HCT116 (cell line): ENCODE measurements at regions not wholly inside any gene's neighbourhood (a gene's known extent, or its start where the extent isn't known, plus 50 kb on each side); places are given as distances from the start of the nearest gene placed in this dataset.

Source experiments
- ATAC-seq: fragments of 200-7000 bp; cut with Tn5 transposase; 2 replicates; pipeline ENCODE4 v1.9.1; 2020; ENCODE audit warnings: mild to moderate bottlenecking, moderate library complexity
- BruUV-seq: library from RNA; stranded (reverse); fragments of 400-500 nt; replicated peaks from 2 replicates; lab custom pipeline; 2021; lab: Mats Ljungman, UMichigan
- CTCF ChIA-PET: fragments of 300-600 bp; sonication (Branson Sonifier 250); formaldehyde crosslinking; loops from one replicate; lab custom pipeline; 2021; ENCODE audit warnings: antibody characterized with exemption; lab: Charles Lee
- POLR2A ChIA-PET: fragments of 300-600, 350-600 bp; sonication (Branson Sonifier 250); formaldehyde crosslinking; loops from one replicate; lab custom pipeline; 2021; ENCODE audit warnings: antibody characterized with exemption; lab: Charles Lee
- RAD21 ChIA-PET, 2 experiments: fragments of 300-600 bp; sonication (Branson Sonifier 250); formaldehyde crosslinking; loops; one replicate each; lab custom pipeline; 2023; ENCODE audit warnings: low total read pairs in 2 of 2; ENCODE audit not compliant: uncharacterized antibody in 2 of 2, unreplicated experiment in 2 of 2, low non-redundant PET in 1 of 2; lab: Charles Lee
- DNase-seq: peaks from one replicate; pipeline ENCODE4 v3.0.0-alpha.2; 2010; ENCODE audit warnings: low read depth, low spot score
- H2AFZ ChIP-seq: fragments of 200-600 bp; shearing (Covaris generic), sonication (generic); 2 replicates; pipeline ENCODE4 v1.6.1; 2017; ENCODE audit warnings: low read depth, mixed run types, mixed read lengths, antibody characterized with exemption, low read length; ENCODE audit not compliant: poor library complexity, severe bottlenecking
- H3K27ac ChIP-seq: 2 replicates; pipeline ENCODE4 v1.5.1; 2012; ENCODE audit warnings: low read depth, low read length
- H3K27me3 ChIP-seq: fragments of 200-600 bp; sonication (generic); 2 replicates; pipeline ENCODE4 v1.6.1; 2016; ENCODE audit warnings: mixed run types, low read length, mixed read lengths; ENCODE audit not compliant: insufficient read depth
- H3K36me3 ChIP-seq, 2 experiments: fragments of 200-500 bp in 1 of 2; fragments of 200-600 bp in 1 of 2; sonication (Bioruptor generic) in 1 of 2; sonication (generic) in 1 of 2; 2 replicates each; pipeline versions ENCODE4 v1.5.1 to v1.6.1; 2014 to 2016; ENCODE audit warnings: low read length in 2 of 2, inconsistent platforms in 1 of 2, mixed read lengths in 1 of 2, mixed run types in 1 of 2; ENCODE audit not compliant: insufficient read depth in 2 of 2, control insufficient read depth in 1 of 2
- H3K4me1 ChIP-seq, 2 experiments: fragments of 200-600 bp in 1 of 2; sonication (generic) in 1 of 2; 2 replicates each; pipeline versions ENCODE4 v1.5.1 to v1.6.1; 2012 to 2017; ENCODE audit warnings: low read length in 2 of 2, inconsistent platforms in 1 of 2, mild to moderate bottlenecking in 1 of 2, mixed read lengths in 1 of 2, mixed run types in 1 of 2, moderate library complexity in 1 of 2; ENCODE audit not compliant: insufficient read depth in 2 of 2, control insufficient read depth in 1 of 2
- H3K4me2 ChIP-seq: fragments of 200-600 bp; sonication (generic); 2 replicates; pipeline ENCODE4 v1.6.1; 2017; ENCODE audit warnings: mixed run types, low read length, mixed read lengths
- H3K4me3 ChIP-seq, 2 experiments: fragments of 200-600 bp in 1 of 2; sonication (generic) in 1 of 2; replicated peaks in 1 of 2; 2 replicates each; pipeline ENCODE4 v1.5.1; 2011 to 2016; ENCODE audit warnings: low read length in 2 of 2, control low read depth in 1 of 2, low read depth in 1 of 2, mild to moderate bottlenecking in 1 of 2, mixed read lengths in 1 of 2, mixed run types in 1 of 2
- H3K79me2 ChIP-seq: fragments of 200-600 bp; sonication (generic); 2 replicates; pipeline ENCODE4 v1.6.1; 2017; ENCODE audit warnings: mild to moderate bottlenecking, mixed run types, low read length, moderate library complexity, mixed read lengths; ENCODE audit not compliant: insufficient read depth
- H3K9ac ChIP-seq: fragments of 200-600 bp; sonication (generic); 2 replicates; pipeline ENCODE4 v1.6.1; 2016; ENCODE audit warnings: low read length, mixed read lengths
- H3K9me2 ChIP-seq: fragments of 200-600 bp; sonication (generic), shearing (Covaris generic); 2 replicates; pipeline ENCODE4 v1.6.1; 2017; ENCODE audit warnings: mixed run types, mild to moderate bottlenecking, moderate library complexity; ENCODE audit not compliant: insufficient read depth
- H3K9me3 ChIP-seq, 2 experiments: fragments of 200-500 bp in 1 of 2; fragments of 200-600 bp in 1 of 2; sonication (Bioruptor generic) in 1 of 2; sonication (generic) in 1 of 2; 2 replicates each; pipeline ENCODE4 v1.6.1; 2014 to 2017; ENCODE audit warnings: low read length in 2 of 2, mixed read lengths in 2 of 2, inconsistent platforms in 1 of 2, low read depth in 1 of 2, mild to moderate bottlenecking in 1 of 2, mixed run types in 1 of 2, moderate library complexity in 1 of 2; ENCODE audit not compliant: control insufficient read depth in 1 of 2, insufficient read depth in 1 of 2
- H4K20me1 ChIP-seq: fragments of 200-600 bp; sonication (generic), shearing (Covaris generic); 2 replicates; pipeline ENCODE4 v1.6.1; 2017; ENCODE audit warnings: mixed run types, mild to moderate bottlenecking, moderate library complexity; ENCODE audit not compliant: insufficient read depth
- ATF3 ChIP-seq: IDR thresholded peaks from 2 replicates; pipeline ENCODE4 v1.6.1; 2012
- CBX3 ChIP-seq: IDR thresholded peaks from 2 replicates; pipeline ENCODE4 v1.6.1; 2012; ENCODE audit warnings: low read depth
- CEBPB ChIP-seq: IDR thresholded peaks from 2 replicates; pipeline ENCODE4 v1.6.1; 2012; ENCODE audit warnings: low read depth
- CTCF ChIP-seq, 3 experiments: fragments of 200-600 bp in 1 of 3; sonication (generic) in 1 of 3; IDR thresholded peaks in 2 of 3; conservative IDR thresholded peaks in 1 of 3; 2 replicates each; pipeline ENCODE4 v1.5.1; 2012 to 2017; ENCODE audit warnings: low read depth in 2 of 3, low read length in 2 of 3, antibody characterized with exemption in 1 of 3, borderline replicate concordance in 1 of 3, control low read depth in 1 of 3, mild to moderate bottlenecking in 1 of 3, mixed read lengths in 1 of 3, mixed run types in 1 of 3, moderate library complexity in 1 of 3; ENCODE audit not compliant: insufficient read depth in 1 of 3
- EGR1 ChIP-seq: IDR thresholded peaks from 2 replicates; pipeline ENCODE4 v1.6.1; 2012; ENCODE audit warnings: low read depth
- ELF1 ChIP-seq: IDR thresholded peaks from 2 replicates; pipeline ENCODE4 v1.6.1; 2012; ENCODE audit warnings: low read depth, borderline replicate concordance
- EZH2 ChIP-seq: fragments of 200-600 bp; sonication (generic); IDR thresholded peaks from 2 replicates; pipeline ENCODE4 v1.6.1; 2017; ENCODE audit warnings: antibody characterized with exemption, mixed run types
- EZH2phosphoT487 ChIP-seq: fragments of 200-600 bp; IDR thresholded peaks from 2 replicates; pipeline ENCODE4 v1.6.1; 2018; ENCODE audit warnings: antibody characterized with exemption, borderline replicate concordance
- FOSL1 ChIP-seq: IDR thresholded peaks from 2 replicates; pipeline ENCODE4 v1.6.1; 2012; ENCODE audit warnings: low read depth
- JUND ChIP-seq: IDR thresholded peaks from 2 replicates; pipeline ENCODE4 v1.6.1; 2012
- MAX ChIP-seq: IDR thresholded peaks from 2 replicates; pipeline ENCODE4 v1.6.1; 2012
- POLR2A ChIP-seq: IDR thresholded peaks from 2 replicates; pipeline ENCODE4 v1.7.0; 2011; ENCODE audit warnings: borderline replicate concordance; ENCODE audit not compliant: insufficient read depth, insufficient read length; ENCODE audit errors: extremely low read depth
- POLR2AphosphoS5 ChIP-seq: IDR thresholded peaks from 2 replicates; pipeline ENCODE4 v1.6.1; 2011; ENCODE audit warnings: mild to moderate bottlenecking, low read depth, low read length, moderate library complexity
- RAD21 ChIP-seq: IDR thresholded peaks from 2 replicates; pipeline ENCODE4 v1.6.1; 2012; ENCODE audit warnings: low read depth, mild to moderate bottlenecking
- SIN3A ChIP-seq: IDR thresholded peaks from 2 replicates; pipeline ENCODE4 v1.6.1; 2012; ENCODE audit warnings: low read depth
- TCF7L2 ChIP-seq: IDR thresholded peaks from 2 replicates; pipeline ENCODE4 v1.7.0; 2011; ENCODE audit warnings: borderline replicate concordance, inconsistent platforms; ENCODE audit not compliant: insufficient read depth, insufficient read length; ENCODE audit errors: extremely low read depth
- ZFX ChIP-seq: fragments of 450-650 bp; IDR thresholded peaks from 2 replicates; pipeline ENCODE4 v1.6.1; 2017
- intact Hi-C: fragments of 100-400 bp; cut with micrococcal nuclease; formaldehyde crosslinking; loops from 2 replicates; pipeline ENCODE4 v1.10.0; 2022

- ATAC-seq: no peak
- intact Hi-C loops: no loop called here
- Histone ChIP-seq H3K79me2 (no peaks in the 10 kb centered on the region), H2AFZ (no peak overlapping the region), H3K27me3 (no peaks in the 10 kb centered on the region), H3K9me2 (no peaks in the 10 kb centered on the region)
- TF ChIP-seq RAD21: no peak
- TF ChIP-seq SIN3A: no peak
- TF ChIP-seq CTCF (IDR thresholded peaks at IDR 0.05 in 2 of 3, conservative IDR thresholded peaks at IDR 0.05 in 1 of 3; ENCODE audit: borderline replicate concordance in 1 of 3, insufficient read depth in 1 of 3, low read depth in 2 of 3, low read length in 2 of 3): no peak
- TF ChIP-seq TCF7L2: no peak
- TF ChIP-seq JUND: no peak
- TF ChIP-seq EZH2: no peak
- no peak for TF ChIP-seq FOSL1
- TF ChIP-seq, all 23 proteins: peak for 0
- H3K4me2 ChIP-seq: no peak overlapping the region
- H3K4me1 ChIP-seq: no peaks in the 10 kb centered on the region
- no peaks in the 10 kb centered on the region for H3K36me3 ChIP-seq
- ChIA-PET POLR2A (no interaction called here), CTCF (no interaction called here), RAD21 (no interaction called here)
- H3K9ac ChIP-seq: no peak overlapping the region
- no peak for DNase-seq
- no peaks in the 10 kb centered on the region for H3K9me3 ChIP-seq
- no peak overlapping the region for H3K4me3 ChIP-seq
- no peak overlapping the region for H3K27ac ChIP-seq
- H4K20me1 ChIP-seq: no peaks in the 10 kb centered on the region; the same call in 1 of the 2 replicates
- BruUV-seq: no TSS peak
These were observed 662.9 kb downstream of the INHBA start for GRCh38 chr7:41039981-41040380.

GRCh38 chr7:41039386-41039953 is 663.4 kb downstream of the INHBA start:
- Histone ChIP-seq H3K9me3 (no peaks in the 10 kb centered on the region), H3K36me3 (no peaks in the 10 kb centered on the region), H3K4me1 (no peaks in the 10 kb centered on the region), H2AFZ (no peak overlapping the region), H3K79me2 (no peaks in the 10 kb centered on the region), H3K27me3 (no peaks in the 10 kb centered on the region), H3K4me3 (no peak overlapping the region), H4K20me1 (no peaks in the 10 kb centered on the region; the same call in 1 of the 2 replicates), H3K27ac (no peak overlapping the region), H3K9me2 (no peaks in the 10 kb centered on the region), H3K9ac (no peak overlapping the region), H3K4me2 (no peak overlapping the region)
- CTCF ChIA-PET: no interaction called here
- DNase-seq: no peak
- BruUV-seq: no TSS peak
- no peak for ATAC-seq
- intact Hi-C loops: no loop called here
- POLR2A ChIA-PET: no interaction called here
- RAD21 ChIA-PET: no interaction called here
- TF ChIP-seq MAX (no peak), FOSL1 (no peak), ZFX (no peak), CBX3 (no peak), POLR2A (no peak), EGR1 (no peak), EZH2phosphoT487 (no peak), JUND (no peak), CEBPB (no peak), ATF3 (no peak), ELF1 (no peak), POLR2AphosphoS5 (no peak), EZH2 (no peak), SIN3A (no peak)
